22Rv1 (cell line): ENCODE measurements at regions not wholly inside any gene's neighbourhood (a gene's known extent, or its start where the extent isn't known, plus 50 kb on each side); places are given as distances from the start of the nearest gene placed in this dataset.

Experiments used
- ZFX ChIP-seq: fragments of 450-650 bp; IDR thresholded peaks from 2 replicates; pipeline ENCODE4 v1.6.1; 2017; ENCODE audit warnings: antibody characterized with exemption, borderline replicate concordance
- TF ChIP-seq, protein P1 (sequence below): fragments of 450-650 bp; IDR thresholded peaks from 2 replicates; pipeline ENCODE4 v1.5.1; 2017; ENCODE audit warnings: mild to moderate bottlenecking

DNA sequence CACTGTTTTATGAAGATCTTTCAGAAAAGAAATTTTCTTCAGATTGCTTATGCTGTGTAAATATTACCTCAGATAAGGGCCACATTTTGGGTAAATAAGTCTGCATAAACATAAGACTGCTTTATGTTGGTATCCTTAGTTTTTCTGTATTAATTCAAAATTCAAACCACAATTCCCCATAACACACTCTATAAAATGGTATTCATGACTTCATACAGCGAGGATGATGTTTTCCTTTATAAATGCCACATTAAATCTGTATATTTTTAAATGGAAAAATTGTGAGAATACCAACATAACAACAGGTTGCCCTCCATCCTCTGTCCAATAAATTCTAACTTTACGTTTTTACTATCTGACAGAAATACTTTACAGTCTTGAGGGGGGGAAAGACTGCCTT lies 248.7 kb upstream of the CXADR start:
- TF ChIP-seq, protein P1, sequence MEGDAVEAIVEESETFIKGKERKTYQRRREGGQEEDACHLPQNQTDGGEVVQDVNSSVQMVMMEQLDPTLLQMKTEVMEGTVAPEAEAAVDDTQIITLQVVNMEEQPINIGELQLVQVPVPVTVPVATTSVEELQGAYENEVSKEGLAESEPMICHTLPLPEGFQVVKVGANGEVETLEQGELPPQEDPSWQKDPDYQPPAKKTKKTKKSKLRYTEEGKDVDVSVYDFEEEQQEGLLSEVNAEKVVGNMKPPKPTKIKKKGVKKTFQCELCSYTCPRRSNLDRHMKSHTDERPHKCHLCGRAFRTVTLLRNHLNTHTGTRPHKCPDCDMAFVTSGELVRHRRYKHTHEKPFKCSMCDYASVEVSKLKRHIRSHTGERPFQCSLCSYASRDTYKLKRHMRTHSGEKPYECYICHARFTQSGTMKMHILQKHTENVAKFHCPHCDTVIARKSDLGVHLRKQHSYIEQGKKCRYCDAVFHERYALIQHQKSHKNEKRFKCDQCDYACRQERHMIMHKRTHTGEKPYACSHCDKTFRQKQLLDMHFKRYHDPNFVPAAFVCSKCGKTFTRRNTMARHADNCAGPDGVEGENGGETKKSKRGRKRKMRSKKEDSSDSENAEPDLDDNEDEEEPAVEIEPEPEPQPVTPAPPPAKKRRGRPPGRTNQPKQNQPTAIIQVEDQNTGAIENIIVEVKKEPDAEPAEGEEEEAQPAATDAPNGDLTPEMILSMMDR: no peak
- TF ChIP-seq ZFX: no peak
